T-helper 22 cell (primary cell): ENCODE measurements at regions not wholly inside any gene's neighbourhood (a gene's known extent, or its start where the extent isn't known, plus 50 kb on each side); places are given as distances from the start of the nearest gene placed in this dataset.

Experiments
- DNase-seq: peaks from one replicate; pipeline ENCODE4 v3.0.0-alpha.2; 2020; ENCODE audit warnings: low read depth

- no peak for DNase-seq
Measured at GRCh38 chr13:21822029-21822428, 151.2 kb downstream of the FGF9 start.

GRCh38 chr13:21823416-21823815 is 152.5 kb downstream of the FGF9 start:
- no peak for DNase-seq

- DNase-seq: no peak
Measured at GRCh38 chr13:21823949-21824348, 153.1 kb downstream of the FGF9 start.

- no peak for DNase-seq
Measured at GRCh38 chr13:21825186-21825585, 154.3 kb downstream of the FGF9 start.

GRCh38 chr13:21825801-21826200 is 154.9 kb downstream of the FGF9 start:
- DNase-seq: no peak

- DNase-seq: no peak
Measured at GRCh38 chr13:21826214-21827015, 155.5 kb downstream of the FGF9 start.

- DNase-seq: no peak
Measured at GRCh38 chr13:21831654-21832324, 160.9 kb downstream of the FGF9 start.

GRCh38 chr13:21833921-21834320 is 163.0 kb downstream of the FGF9 start:
- DNase-seq: no peak

GRCh38 chr13:21834521-21834920 is 163.6 kb downstream of the FGF9 start:
- no peak for DNase-seq

GRCh38 chr13:21837288-21837687 is 166.4 kb downstream of the FGF9 start:
- DNase-seq: no peak

GRCh38 chr13:21837841-21838551 is 167.1 kb downstream of the FGF9 start:
- no peak for DNase-seq

GRCh38 chr13:21846605-21847004 is 175.7 kb downstream of the FGF9 start:
- DNase-seq: no peak

GRCh38 chr13:21849323-21849722 is 178.4 kb downstream of the FGF9 start:
- DNase-seq: no peak

GRCh38 chr13:21850013-21851006 is 179.4 kb downstream of the FGF9 start:
- DNase-seq: no peak

- DNase-seq: no peak
Measured at GRCh38 chr13:21852043-21852442, 181.2 kb downstream of the FGF9 start.

- DNase-seq: no peak
Measured at GRCh38 chr13:21853779-21854178, 182.9 kb downstream of the FGF9 start.

GRCh38 chr13:21868823-21869222 is 197.9 kb downstream of the FGF9 start:
- no peak for DNase-seq

- no peak for DNase-seq
Measured at GRCh38 chr13:21871382-21871781, 200.5 kb downstream of the FGF9 start.

GRCh38 chr13:21871919-21872318 is 201.0 kb downstream of the FGF9 start:
- no peak for DNase-seq

GRCh38 chr13:21872795-21873194 is 201.9 kb downstream of the FGF9 start:
- no peak for DNase-seq

GRCh38 chr13:21875116-21875515 is 204.2 kb downstream of the FGF9 start:
- DNase-seq: no peak
